ENCODE measurements at regions not wholly inside any gene's neighbourhood (a gene's known extent, or its start where the extent isn't known, plus 50 kb on each side); places are given as distances from the start of the nearest gene placed in this dataset.

- TF ChIP-seq POLR2A (IDR thresholded peaks at IDR 0.05), result no peak
- TF ChIP-seq, protein P1, sequence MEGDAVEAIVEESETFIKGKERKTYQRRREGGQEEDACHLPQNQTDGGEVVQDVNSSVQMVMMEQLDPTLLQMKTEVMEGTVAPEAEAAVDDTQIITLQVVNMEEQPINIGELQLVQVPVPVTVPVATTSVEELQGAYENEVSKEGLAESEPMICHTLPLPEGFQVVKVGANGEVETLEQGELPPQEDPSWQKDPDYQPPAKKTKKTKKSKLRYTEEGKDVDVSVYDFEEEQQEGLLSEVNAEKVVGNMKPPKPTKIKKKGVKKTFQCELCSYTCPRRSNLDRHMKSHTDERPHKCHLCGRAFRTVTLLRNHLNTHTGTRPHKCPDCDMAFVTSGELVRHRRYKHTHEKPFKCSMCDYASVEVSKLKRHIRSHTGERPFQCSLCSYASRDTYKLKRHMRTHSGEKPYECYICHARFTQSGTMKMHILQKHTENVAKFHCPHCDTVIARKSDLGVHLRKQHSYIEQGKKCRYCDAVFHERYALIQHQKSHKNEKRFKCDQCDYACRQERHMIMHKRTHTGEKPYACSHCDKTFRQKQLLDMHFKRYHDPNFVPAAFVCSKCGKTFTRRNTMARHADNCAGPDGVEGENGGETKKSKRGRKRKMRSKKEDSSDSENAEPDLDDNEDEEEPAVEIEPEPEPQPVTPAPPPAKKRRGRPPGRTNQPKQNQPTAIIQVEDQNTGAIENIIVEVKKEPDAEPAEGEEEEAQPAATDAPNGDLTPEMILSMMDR (IDR thresholded peaks at IDR 0.05 in 4 of 5, conservative IDR thresholded peaks at IDR 0.05 in 1 of 5), result no peak
Observed at GRCh38 chr10:34955391-34955790, 134.8 kb downstream of the CUL2 start.
